H4 (cell line): ENCODE measurements at regions not wholly inside any gene's neighbourhood (a gene's known extent, or its start where the extent isn't known, plus 50 kb on each side); places are given as distances from the start of the nearest gene placed in this dataset.

Source experiments
- DNase-seq: peaks from one replicate; pipeline ENCODE4 v3.0.0-alpha.2; 2015; ENCODE audit warnings: low spot score

- DNase-seq: no peak
Measured at GRCh38 chr15:93880358-93880757, 351.0 kb upstream of the MCTP2 start.

GRCh38 chr15:93870583-93870982 is 360.8 kb upstream of the MCTP2 start:
- no peak for DNase-seq

GRCh38 chr15:93866948-93867347 is 364.4 kb upstream of the MCTP2 start:
- no peak for DNase-seq

GRCh38 chr15:93866476-93866875 is 364.9 kb upstream of the MCTP2 start:
- no peak for DNase-seq

- no peak for DNase-seq
Measured at GRCh38 chr15:93865586-93865985, 365.8 kb upstream of the MCTP2 start.

- no peak for DNase-seq
Measured at GRCh38 chr15:93862791-93863190, 368.6 kb upstream of the MCTP2 start.

GRCh38 chr15:93861956-93862741 is 369.2 kb upstream of the MCTP2 start:
- no peak for DNase-seq

- no peak for DNase-seq
Measured at GRCh38 chr15:93861413-93861812, 369.9 kb upstream of the MCTP2 start.

GRCh38 chr15:93860701-93861100 is 370.7 kb upstream of the MCTP2 start:
- DNase-seq: no peak

GRCh38 chr15:93859176-93859575 is 372.2 kb upstream of the MCTP2 start:
- DNase-seq: peak; percentile 14

GRCh38 chr15:93855181-93855826 is 376.1 kb upstream of the MCTP2 start:
- no peak for DNase-seq

- DNase-seq: no peak
Measured at GRCh38 chr15:93854088-93854487, 377.3 kb upstream of the MCTP2 start.

- no peak for DNase-seq
Measured at GRCh38 chr15:93852761-93853160, 378.6 kb upstream of the MCTP2 start.

- no peak for DNase-seq
Measured at GRCh38 chr15:93848490-93848889, 382.9 kb upstream of the MCTP2 start.

GRCh38 chr15:93848076-93848475 is 383.3 kb upstream of the MCTP2 start:
- DNase-seq: no peak

GRCh38 chr15:93846148-93846547 is 385.2 kb upstream of the MCTP2 start:
- no peak for DNase-seq

- DNase-seq: no peak
Measured at GRCh38 chr15:93837450-93837849, 393.9 kb upstream of the MCTP2 start.

GRCh38 chr15:93835344-93835743 is 396.0 kb upstream of the MCTP2 start:
- DNase-seq: no peak

GRCh38 chr15:93831641-93832040 is 399.7 kb upstream of the MCTP2 start:
- DNase-seq: no peak

GRCh38 chr15:93830221-93831080 is 400.9 kb upstream of the MCTP2 start:
- DNase-seq: no peak

- DNase-seq: peak; percentile 64
Measured at GRCh38 chr15:93829115-93829870, 402.1 kb upstream of the MCTP2 start.

- DNase-seq: no peak
Measured at GRCh38 chr15:93826790-93827189, 404.6 kb upstream of the MCTP2 start.
